MCF 10A (cell line): ENCODE measurements at regions not wholly inside any gene's neighbourhood (a gene's known extent, or its start where the extent isn't known, plus 50 kb on each side); places are given as distances from the start of the nearest gene placed in this dataset.
A peak's percentile ranks its signal among the peaks of the same experiment; 100 is the strongest.
"Not testable (repeated sequence)": the region's sequence is repeated elsewhere in the genome, so short reads cannot be mapped to it uniquely, and the experiment has no call there.

Experiments
- BruUV-seq: library from RNA; stranded (reverse); fragments of 400-500 nt; replicated peaks from 2 replicates; lab custom pipeline; 2021; lab: Mats Ljungman, UMichigan
- CTCF ChIA-PET: fragments of 300-600 bp; sonication (Branson Sonifier 250); formaldehyde crosslinking; extraction: SDS; loops from one replicate; lab custom pipeline; 2021; ENCODE audit warnings: antibody characterized with exemption, inconsistent platforms; lab: Yijun Ruan, JAX
- POLR2A ChIA-PET: fragments of 300-600, 350-650 bp; sonication (Branson Sonifier 250); formaldehyde crosslinking; extraction: SDS; loops from one replicate; lab custom pipeline; 2020; ENCODE audit warnings: antibody characterized with exemption, inconsistent platforms; lab: Yijun Ruan, JAX
- DNase-seq: peaks from one replicate; pipeline ENCODE4 v3.0.0-alpha.2; 2018; ENCODE audit not compliant: unreplicated experiment
- H3K27ac Mint-ChIP-seq: one replicate; pipeline ENCODE4 v1.8.0; 2022; ENCODE audit warnings: mild to moderate bottlenecking, low read depth, mixed read lengths; ENCODE audit not compliant: unreplicated experiment
- H3K27me3 Mint-ChIP-seq: one replicate; pipeline ENCODE4 v1.8.0; 2022; ENCODE audit warnings: mixed read lengths; ENCODE audit not compliant: insufficient read depth, unreplicated experiment
- H3K36me3 Mint-ChIP-seq: one replicate; pipeline ENCODE4 v1.8.0; 2022; ENCODE audit warnings: mild to moderate bottlenecking, moderate library complexity, mixed read lengths; ENCODE audit not compliant: insufficient read depth, unreplicated experiment
- H3K4me1 Mint-ChIP-seq: one replicate; pipeline ENCODE4 v1.8.0; 2022; ENCODE audit warnings: mixed read lengths; ENCODE audit not compliant: insufficient read depth, unreplicated experiment
- H3K4me3 Mint-ChIP-seq: one replicate; pipeline ENCODE4 v1.8.0; 2022; ENCODE audit warnings: mild to moderate bottlenecking, moderate library complexity, mixed read lengths; ENCODE audit not compliant: unreplicated experiment
- H3K9me3 Mint-ChIP-seq: one replicate; pipeline ENCODE4 v1.8.0; 2022; ENCODE audit warnings: mixed read lengths; ENCODE audit not compliant: unreplicated experiment
- intact Hi-C: fragments of 100-400 bp; cut with micrococcal nuclease; formaldehyde crosslinking; loops from 2 replicates; pipeline ENCODE4 v1.14.1; 2022
- TF ChIP-seq, protein P1 (sequence below): fragments of 200-600 bp; IDR thresholded peaks from one replicate; pipeline ENCODE4 v1.8.0; 2022; ENCODE audit warnings: antibody characterized with exemption, mild to moderate bottlenecking; ENCODE audit not compliant: unreplicated experiment

DNA sequence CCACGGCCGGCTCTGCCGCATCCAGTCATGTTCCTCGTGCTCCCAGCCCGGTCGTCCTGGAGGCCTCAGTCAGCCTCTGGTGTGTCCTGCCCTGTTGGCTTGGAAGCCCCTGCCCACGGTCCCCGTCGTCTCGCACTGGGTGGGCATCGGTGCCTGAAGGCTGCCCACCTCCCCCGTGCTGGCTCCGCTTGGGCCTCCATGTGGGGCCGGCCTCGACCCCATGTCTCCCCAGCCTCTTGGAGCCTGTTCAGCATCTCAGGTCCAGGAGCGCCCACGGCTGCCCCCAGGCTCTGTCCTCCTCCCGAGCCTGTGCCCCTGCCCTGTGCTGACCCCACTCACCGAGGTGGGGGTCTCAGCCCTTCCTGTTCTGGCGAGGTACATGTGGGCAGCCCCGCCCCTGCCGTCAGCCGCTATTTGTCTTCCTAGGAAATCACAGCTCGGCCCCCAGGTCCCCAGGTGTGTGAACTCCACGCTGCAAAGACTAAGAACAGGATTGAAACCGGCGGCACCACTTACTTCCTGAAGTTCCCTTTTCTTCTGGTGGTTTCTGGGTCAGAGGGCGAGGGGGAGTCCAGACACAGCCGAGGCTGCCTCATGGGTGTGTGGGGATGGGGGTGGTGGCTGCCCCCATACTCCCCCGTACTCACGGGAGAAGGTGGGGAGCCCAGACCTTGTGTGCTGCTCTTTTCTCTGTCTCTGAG is 221.3 kb downstream of the TMEM121 start:
- BruUV-seq, CTCF ChIA-PET: not testable (repeated sequence)

DNA sequence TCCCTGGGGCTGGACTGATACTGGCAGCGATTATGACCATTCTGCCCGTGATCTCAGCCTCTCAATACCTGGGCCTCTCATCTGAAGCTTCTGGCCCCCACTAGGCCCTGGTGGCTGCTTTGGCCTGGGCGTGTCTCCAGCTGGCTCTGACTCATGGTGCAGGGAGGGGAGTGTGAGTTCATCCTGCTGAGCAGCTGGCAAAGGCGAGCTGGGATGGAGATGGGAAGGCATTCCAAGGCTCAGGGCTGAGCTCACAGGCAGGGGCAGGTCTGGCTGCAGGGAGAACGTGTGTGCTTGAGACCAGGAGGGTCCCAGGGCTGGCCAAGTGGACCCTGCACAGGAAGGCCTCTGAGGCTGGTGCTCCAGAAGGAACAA is 221.8 kb downstream of the TMEM121 start:
- intact Hi-C loops = no loop called here
- Mint-ChIP-seq H3K4me3 (no peak overlapping the region), H3K4me1 (peaks cover 7% of the 10 kb centered on the region), H3K27ac (no peak overlapping the region), H3K27me3 (no peaks in the 10 kb centered on the region), H3K36me3 (no peaks in the 10 kb centered on the region), H3K9me3 (peaks cover 10% of the 10 kb centered on the region)
- CTCF ChIA-PET = no interaction called here
- TF ChIP-seq, protein P1, sequence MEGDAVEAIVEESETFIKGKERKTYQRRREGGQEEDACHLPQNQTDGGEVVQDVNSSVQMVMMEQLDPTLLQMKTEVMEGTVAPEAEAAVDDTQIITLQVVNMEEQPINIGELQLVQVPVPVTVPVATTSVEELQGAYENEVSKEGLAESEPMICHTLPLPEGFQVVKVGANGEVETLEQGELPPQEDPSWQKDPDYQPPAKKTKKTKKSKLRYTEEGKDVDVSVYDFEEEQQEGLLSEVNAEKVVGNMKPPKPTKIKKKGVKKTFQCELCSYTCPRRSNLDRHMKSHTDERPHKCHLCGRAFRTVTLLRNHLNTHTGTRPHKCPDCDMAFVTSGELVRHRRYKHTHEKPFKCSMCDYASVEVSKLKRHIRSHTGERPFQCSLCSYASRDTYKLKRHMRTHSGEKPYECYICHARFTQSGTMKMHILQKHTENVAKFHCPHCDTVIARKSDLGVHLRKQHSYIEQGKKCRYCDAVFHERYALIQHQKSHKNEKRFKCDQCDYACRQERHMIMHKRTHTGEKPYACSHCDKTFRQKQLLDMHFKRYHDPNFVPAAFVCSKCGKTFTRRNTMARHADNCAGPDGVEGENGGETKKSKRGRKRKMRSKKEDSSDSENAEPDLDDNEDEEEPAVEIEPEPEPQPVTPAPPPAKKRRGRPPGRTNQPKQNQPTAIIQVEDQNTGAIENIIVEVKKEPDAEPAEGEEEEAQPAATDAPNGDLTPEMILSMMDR = no peak
- BruUV-seq = no TSS peak
- peak; percentile 23 for DNase-seq
- POLR2A ChIA-PET = no interaction called here

More for the DNA sequence above, 221.3 kb downstream of the TMEM121 start:
- H3K9me3 Mint-ChIP-seq = peaks cover 10% of the 10 kb centered on the region
- H3K36me3 Mint-ChIP-seq, H3K4me1 Mint-ChIP-seq, DNase-seq, intact Hi-C loops, H3K27ac Mint-ChIP-seq, H3K4me3 Mint-ChIP-seq, H3K27me3 Mint-ChIP-seq, POLR2A ChIA-PET: not testable (repeated sequence)

DNA sequence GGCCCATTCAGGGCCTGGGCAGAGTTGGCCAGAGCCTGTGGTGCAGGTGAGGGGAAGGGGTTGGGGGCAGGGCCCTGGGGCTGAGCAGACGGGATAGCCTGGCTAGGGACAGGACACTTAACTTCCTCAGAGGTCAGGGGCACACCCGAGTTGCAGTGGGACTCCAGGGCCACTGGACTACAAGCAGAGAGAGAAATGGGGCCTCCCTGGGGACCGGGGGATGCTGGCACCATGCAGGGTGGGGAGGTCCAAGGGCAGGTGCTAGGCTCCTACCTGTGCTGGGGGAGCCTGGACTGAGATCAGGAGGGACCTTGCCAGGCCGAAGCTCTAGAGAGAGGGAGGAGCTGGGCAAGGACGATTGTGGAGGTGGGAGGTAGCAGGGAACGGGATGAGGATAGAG is 222.3 kb downstream of the TMEM121 start:
- H3K4me1 Mint-ChIP-seq, CTCF ChIA-PET, H3K4me3 Mint-ChIP-seq, BruUV-seq, H3K36me3 Mint-ChIP-seq, DNase-seq, POLR2A ChIA-PET, intact Hi-C loops, H3K27me3 Mint-ChIP-seq, H3K27ac Mint-ChIP-seq: not testable (repeated sequence)
- peaks cover 14% of the 10 kb centered on the region for H3K9me3 Mint-ChIP-seq

DNA sequence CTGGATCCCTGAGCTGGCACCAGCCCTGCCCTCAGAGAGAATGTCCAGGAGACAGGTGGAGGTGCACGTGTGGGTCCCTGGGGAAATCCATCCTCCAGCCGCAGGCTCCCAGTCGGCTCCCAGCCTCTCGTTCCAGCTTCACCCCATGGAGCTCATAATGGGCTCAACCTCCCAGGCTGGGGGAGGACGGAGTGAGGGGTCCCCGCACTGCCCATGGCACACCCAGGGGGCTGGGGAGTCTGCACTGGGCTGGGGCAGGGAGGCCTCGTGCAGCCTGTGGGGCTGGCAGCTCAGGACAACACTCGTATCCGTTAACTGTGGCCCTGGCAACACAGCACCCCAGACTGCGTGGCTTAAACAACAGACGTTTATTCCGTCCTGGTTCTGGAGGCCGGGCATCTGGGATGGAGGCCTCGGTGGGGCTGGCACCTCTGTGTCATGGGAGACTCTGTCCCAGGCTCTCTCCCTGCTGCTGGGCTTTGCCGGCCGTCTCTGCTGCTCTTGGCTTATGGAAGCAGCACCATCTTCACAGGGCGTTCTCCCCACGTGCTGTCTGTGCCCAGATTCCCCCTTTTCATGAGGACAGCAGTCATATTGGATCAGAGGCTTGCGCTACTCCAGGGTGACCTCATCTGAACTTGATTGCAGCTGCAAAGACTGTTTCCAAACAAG is 223.6 kb downstream of the TMEM121 start:
- intact Hi-C loops, POLR2A ChIA-PET: not testable (repeated sequence)

DNA sequence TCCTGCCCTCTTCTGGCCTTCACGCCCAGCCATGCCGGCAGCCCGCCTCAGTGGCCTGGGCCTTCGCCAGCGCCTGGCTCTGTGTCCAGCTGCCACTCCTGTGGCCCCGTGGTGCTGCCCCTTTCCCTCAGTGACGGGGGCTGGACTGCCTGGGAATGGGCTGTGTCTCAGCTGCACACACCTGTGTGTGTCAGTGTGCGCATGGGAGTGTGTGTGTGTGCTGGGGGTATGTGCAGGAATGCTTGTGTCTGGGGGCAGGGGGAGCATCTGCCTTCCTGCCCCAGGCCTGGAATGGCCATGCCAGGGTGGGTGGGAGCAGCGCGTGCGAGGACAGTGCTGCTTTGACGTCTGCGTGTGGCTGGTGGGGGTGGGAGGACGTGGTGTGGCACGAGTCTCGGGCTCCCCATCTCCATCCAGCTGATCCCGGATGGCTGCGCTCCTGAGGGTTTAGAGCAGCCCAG is 224.9 kb downstream of the TMEM121 start:
- POLR2A ChIA-PET, BruUV-seq, H3K36me3 Mint-ChIP-seq, DNase-seq, CTCF ChIA-PET, H3K4me1 Mint-ChIP-seq, H3K27ac Mint-ChIP-seq, H3K4me3 Mint-ChIP-seq, intact Hi-C loops, H3K27me3 Mint-ChIP-seq: not testable (repeated sequence)
- peaks cover 20% of the 10 kb centered on the region for H3K9me3 Mint-ChIP-seq

More for the DNA sequence above, 223.6 kb downstream of the TMEM121 start:
- BruUV-seq, H3K27ac Mint-ChIP-seq, DNase-seq, H3K4me3 Mint-ChIP-seq, H3K36me3 Mint-ChIP-seq, H3K4me1 Mint-ChIP-seq, H3K27me3 Mint-ChIP-seq: not testable (repeated sequence)
- CTCF ChIA-PET = interaction anchor here (0.6 kb wide), 1 partner anchor 170 kb away, joined by 3 read pairs; no protein-coding TSS in a partner anchor
- peaks cover 20% of the 10 kb centered on the region for H3K9me3 Mint-ChIP-seq

DNA sequence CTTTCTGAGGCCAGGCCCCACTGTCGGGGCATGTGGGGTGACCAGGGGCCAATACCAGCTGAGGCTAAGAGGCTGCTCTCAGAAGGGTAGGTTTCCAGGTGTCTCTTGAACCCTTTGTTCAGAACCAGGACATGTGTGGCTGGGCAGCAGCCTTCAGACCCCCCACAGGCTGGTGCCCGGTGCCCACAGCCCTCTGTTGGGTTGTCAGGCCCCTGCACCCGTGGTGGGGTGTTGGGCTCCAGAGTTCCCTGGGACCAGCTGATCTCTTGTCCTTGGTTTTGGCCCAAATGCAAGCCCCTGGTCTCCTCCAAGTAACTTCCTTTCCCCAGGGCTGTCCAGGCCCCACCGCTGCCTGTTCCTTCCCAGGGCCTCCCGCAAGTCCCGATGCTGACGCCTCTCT is 226.0 kb downstream of the TMEM121 start:
- H3K4me1 Mint-ChIP-seq, BruUV-seq, H3K27me3 Mint-ChIP-seq, DNase-seq, intact Hi-C loops, H3K27ac Mint-ChIP-seq, H3K36me3 Mint-ChIP-seq, CTCF ChIA-PET, POLR2A ChIA-PET, H3K4me3 Mint-ChIP-seq: not testable (repeated sequence)
- H3K9me3 Mint-ChIP-seq = peaks cover 20% of the 10 kb centered on the region
